NB4 (cell line): ENCODE measurements at regions not wholly inside any gene's neighbourhood (a gene's known extent, or its start where the extent isn't known, plus 50 kb on each side); places are given as distances from the start of the nearest gene placed in this dataset.
"Not testable (repeated sequence)": the region's sequence is repeated elsewhere in the genome, so short reads cannot be mapped to it uniquely, and the experiment has no call there.

Experiments used
- DNase-seq: peaks from one replicate; pipeline ENCODE4 v3.0.0; 2010; ENCODE audit warnings: low read depth
- H3K4me3 ChIP-seq: one replicate; pipeline ENCODE4 v1.5.1; 2011; ENCODE audit warnings: mild to moderate bottlenecking, low read depth, low read length, moderate library complexity
- MYC ChIP-seq: IDR thresholded peaks from 2 replicates; pipeline ENCODE4 v1.6.1; 2011; ENCODE audit warnings: low read depth, low read length
- POLR2A ChIP-seq: IDR thresholded peaks from 2 replicates; pipeline ENCODE4 v1.6.1; 2011; ENCODE audit warnings: mild to moderate bottlenecking; ENCODE audit not compliant: insufficient read length; ENCODE audit errors: extremely low read depth
- TF ChIP-seq, protein P1 (sequence below): IDR thresholded peaks from one replicate; pipeline ENCODE4 v1.5.1; 2012; ENCODE audit warnings: low read depth, low read length
- TF ChIP-seq, protein P2 (sequence below): IDR thresholded peaks from 2 replicates; pipeline ENCODE4 v1.6.1; 2011; ENCODE audit warnings: low read depth, low read length

DNA sequence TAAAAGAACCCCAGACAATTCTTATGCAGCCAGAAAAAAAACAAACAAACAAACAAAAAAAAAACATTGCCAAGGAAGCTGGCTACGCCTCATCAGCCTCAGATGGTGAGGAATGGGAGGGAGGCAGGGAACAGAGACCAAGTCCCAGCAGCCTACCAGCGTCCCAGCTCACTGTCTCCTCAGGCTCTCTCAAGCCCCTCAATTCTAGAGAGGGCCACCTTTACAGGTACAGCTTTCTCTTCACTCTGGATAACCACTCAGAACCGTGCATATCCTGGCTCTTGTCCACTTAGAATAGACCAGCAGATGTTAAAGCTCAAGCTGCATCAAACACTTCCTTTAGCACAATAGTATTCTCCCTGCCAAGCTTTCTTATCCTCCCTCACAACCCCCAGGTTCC, 263.1 kb upstream of the CHAC2 start:
- DNase-seq: no peak
- H3K4me3 ChIP-seq: no peak overlapping the region
- TF ChIP-seq, protein P1, sequence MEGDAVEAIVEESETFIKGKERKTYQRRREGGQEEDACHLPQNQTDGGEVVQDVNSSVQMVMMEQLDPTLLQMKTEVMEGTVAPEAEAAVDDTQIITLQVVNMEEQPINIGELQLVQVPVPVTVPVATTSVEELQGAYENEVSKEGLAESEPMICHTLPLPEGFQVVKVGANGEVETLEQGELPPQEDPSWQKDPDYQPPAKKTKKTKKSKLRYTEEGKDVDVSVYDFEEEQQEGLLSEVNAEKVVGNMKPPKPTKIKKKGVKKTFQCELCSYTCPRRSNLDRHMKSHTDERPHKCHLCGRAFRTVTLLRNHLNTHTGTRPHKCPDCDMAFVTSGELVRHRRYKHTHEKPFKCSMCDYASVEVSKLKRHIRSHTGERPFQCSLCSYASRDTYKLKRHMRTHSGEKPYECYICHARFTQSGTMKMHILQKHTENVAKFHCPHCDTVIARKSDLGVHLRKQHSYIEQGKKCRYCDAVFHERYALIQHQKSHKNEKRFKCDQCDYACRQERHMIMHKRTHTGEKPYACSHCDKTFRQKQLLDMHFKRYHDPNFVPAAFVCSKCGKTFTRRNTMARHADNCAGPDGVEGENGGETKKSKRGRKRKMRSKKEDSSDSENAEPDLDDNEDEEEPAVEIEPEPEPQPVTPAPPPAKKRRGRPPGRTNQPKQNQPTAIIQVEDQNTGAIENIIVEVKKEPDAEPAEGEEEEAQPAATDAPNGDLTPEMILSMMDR: no peak
- TF ChIP-seq MYC: no peak
- TF ChIP-seq POLR2A: no peak
- TF ChIP-seq, protein P2, sequence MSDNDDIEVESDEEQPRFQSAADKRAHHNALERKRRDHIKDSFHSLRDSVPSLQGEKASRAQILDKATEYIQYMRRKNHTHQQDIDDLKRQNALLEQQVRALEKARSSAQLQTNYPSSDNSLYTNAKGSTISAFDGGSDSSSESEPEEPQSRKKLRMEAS: no peak

DNA sequence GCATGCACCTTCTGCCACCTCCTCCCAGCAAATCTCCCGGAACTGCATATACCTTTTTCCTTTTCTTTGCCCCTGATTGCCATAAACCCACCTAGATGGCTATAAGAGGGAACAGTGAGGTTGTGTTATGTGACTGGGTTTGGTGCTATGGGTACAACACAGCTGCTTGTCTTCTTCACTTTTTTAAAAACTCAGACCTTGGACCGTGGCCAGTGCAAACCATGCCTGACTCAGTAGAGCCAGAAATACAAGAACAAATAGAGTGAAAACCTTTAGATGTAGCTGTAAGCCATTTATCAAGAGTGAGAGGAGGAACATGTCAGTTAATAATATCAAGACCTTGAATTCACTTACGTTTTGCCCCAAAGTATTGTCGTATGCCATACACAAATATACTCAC, 267.4 kb upstream of the CHAC2 start:
- no peak for DNase-seq
- no peak overlapping the region for H3K4me3 ChIP-seq
- TF ChIP-seq, protein P1: no peak
- TF ChIP-seq MYC: no peak
- TF ChIP-seq, protein P2: no peak
- no peak for TF ChIP-seq POLR2A

DNA sequence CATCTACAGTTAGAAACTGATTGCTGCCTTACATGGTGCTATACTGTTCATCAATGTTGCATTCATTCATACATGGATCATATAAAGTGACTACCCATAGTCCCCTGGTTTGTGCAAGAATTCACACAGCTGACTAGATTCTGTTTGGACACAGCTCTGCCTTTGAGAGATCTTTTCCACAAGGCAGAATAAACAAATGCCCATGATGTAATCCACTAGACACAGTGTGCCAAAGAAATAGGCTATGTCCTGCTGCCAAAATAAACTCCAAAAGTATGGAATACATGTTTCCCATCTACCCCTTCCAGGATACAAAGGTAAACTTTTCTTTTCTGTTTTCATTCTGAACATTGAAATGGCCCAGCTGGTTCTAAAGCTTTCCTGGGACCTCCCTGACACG, 269.4 kb upstream of the CHAC2 start:
- no peak for DNase-seq
- no peak for TF ChIP-seq MYC
- no peak for TF ChIP-seq POLR2A
- TF ChIP-seq, protein P1: no peak
- TF ChIP-seq, protein P2: no peak
- H3K4me3 ChIP-seq: no peak overlapping the region

DNA sequence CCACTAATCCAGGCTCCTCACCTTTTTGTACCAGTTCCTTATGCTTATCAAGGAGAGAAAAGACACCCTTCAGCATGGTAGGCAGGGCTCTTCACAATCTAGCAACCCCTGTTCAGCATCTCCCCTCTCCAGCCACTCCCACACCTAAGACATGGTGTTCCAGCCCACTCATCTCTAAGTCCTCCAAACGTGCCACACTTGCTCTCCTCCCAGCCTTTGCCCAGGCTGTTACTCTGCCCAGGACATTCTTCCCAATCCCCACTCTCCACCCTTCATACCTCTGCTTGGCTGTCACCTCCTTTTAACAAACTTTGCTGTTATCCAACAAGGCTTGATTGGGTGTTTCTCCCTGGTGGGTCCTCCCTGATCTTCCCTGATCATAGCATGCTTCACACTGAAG, 270.6 kb upstream of the CHAC2 start:
- TF ChIP-seq, protein P2: no peak
- TF ChIP-seq POLR2A (no peak), MYC (no peak)
- TF ChIP-seq, protein P1: no peak
- no peak overlapping the region for H3K4me3 ChIP-seq
- no peak for DNase-seq

DNA sequence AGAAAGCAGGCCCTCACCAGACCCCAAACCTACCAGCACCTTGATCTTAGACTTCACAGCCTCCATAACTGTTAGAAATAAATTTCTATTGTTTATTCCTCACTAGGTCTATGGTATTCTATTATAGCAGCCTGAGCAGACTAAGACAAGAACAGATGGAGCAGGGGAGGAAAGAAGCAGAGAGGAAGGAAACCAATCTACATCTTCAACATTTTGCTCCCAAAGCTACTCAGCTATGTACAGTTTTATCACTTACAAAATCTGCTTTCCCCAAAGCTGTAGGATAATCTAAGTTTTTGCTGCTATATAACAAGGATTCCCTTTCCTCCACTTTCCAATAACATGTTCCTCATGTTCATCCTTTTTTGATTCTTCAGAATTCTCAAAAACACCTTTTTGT, 274.4 kb upstream of the CHAC2 start:
- TF ChIP-seq, protein P2: no peak
- TF ChIP-seq POLR2A (no peak), MYC (no peak)
- TF ChIP-seq, protein P1: no peak
- no peak for DNase-seq
- H3K4me3 ChIP-seq: no peak overlapping the region

DNA sequence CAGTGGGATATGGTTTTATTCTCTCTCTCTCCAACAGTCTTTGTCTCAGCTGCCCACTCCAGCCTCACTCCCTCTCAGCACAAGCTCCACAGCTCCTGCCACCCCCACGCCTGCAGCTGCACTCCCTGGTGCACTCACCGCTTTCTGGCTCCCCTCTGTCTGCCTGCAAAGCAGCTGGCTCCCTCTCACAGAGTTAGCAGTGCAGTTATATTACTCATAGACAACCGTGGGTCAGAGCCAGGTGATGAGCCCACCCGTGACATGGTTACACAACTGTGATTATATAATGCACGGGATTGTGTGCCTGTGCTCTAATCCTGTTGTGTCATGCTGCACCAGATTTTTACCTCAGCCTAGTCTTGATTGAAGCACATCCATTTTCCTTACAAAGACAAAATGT, 276.9 kb upstream of the CHAC2 start:
- DNase-seq: no peak
- H3K4me3 ChIP-seq: no peak overlapping the region
- TF ChIP-seq, protein P2: no peak

DNA sequence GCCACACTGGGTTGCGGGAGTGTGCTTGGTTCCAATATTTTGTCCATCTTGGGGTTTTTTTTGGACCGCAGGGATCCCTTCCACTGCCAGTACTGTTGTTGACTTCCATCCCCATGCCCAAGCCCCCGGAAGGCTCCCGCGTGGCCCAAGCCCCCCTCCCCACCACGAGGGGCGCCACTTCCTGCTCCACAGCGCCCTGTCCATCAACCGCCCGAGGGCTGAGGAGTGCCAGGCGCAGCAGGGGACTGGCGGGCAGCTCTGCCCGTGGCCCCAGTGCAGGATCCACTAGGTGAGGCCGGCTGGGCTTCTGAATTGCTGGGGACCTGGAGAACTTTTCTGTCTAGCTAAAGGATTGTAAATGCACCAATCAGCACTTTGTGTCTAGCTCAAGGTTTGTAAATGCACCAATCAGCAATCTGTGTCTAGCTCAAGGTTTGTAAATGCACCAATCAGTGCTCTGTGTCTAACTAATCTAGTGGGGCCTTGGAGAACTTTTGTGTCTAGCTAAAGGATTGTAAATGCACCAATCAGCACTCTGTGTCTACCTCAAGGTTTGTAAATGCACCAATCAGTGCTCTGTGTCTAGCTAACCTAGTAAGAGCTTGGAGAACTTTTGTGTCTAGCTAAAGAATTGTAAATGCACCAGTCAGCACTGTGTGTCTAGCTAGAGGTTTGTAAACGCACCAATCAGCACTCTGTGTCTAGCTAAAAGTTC, 281.3 kb upstream of the CHAC2 start:
- H3K4me3 ChIP-seq, DNase-seq: not testable (repeated sequence)
